SK-N-SH (cell line): ENCODE measurements at regions not wholly inside any gene's neighbourhood (a gene's known extent, or its start where the extent isn't known, plus 50 kb on each side); places are given as distances from the start of the nearest gene placed in this dataset.

Experiments used
- CTCF ChIA-PET: fragments of 300-600, 350-600 bp; formaldehyde crosslinking; extraction: SDS; loops from one replicate; lab custom pipeline; 2021; lab: Yijun Ruan, JAX
- POLR2A ChIA-PET: fragments of 350-600 bp; sonication (Branson Sonifier 250); formaldehyde crosslinking; extraction: SDS; loops from one replicate; lab custom pipeline; 2020; ENCODE audit warnings: antibody characterized with exemption, inconsistent platforms; lab: Yijun Ruan, JAX
- DNase-seq: peaks from one replicate; pipeline ENCODE4 v3.0.0; 2012
- H2AFZ ChIP-seq: fragments of 200-600 bp; sonication (generic); 2 replicates; pipeline ENCODE4 v1.8.1; 2016; ENCODE audit warnings: antibody characterized with exemption, mild to moderate bottlenecking, low read depth
- H3F3A ChIP-seq: fragments of 200-600 bp; sonication (generic); replicated peaks from 2 replicates; pipeline ENCODE3; 2016; ENCODE audit warnings: antibody characterized with exemption, mild to moderate bottlenecking; ENCODE audit not compliant: insufficient read depth
- H3K27ac ChIP-seq, 2 experiments: fragments of 200-500 bp in 1 of 2; fragments of 200-600 bp in 1 of 2; sonication (Bioruptor generic) in 1 of 2; sonication (generic), shearing (Covaris generic) in 1 of 2; 2 replicates each; pipeline versions ENCODE4 v1.5.1 to v1.6.1; 2014 to 2016; ENCODE audit warnings: low read depth in 2 of 2, inconsistent platforms in 1 of 2, low read length in 1 of 2, mild to moderate bottlenecking in 1 of 2, mixed read lengths in 1 of 2
- H3K27me3 ChIP-seq: fragments of 200-600 bp; sonication (generic), shearing (Covaris generic); 2 replicates; pipeline ENCODE4 v1.6.1; 2016; ENCODE audit warnings: mixed run types; ENCODE audit not compliant: insufficient read depth
- H3K36me3 ChIP-seq, 2 experiments: fragments of 200-500 bp in 1 of 2; fragments of 200-600 bp in 1 of 2; sonication (Bioruptor generic) in 1 of 2; sonication (generic) in 1 of 2; replicated peaks in 1 of 2; 2 replicates each; pipeline versions ENCODE3 to v1.5.1; 2014 to 2016; ENCODE audit warnings: low read length in 1 of 2, mild to moderate bottlenecking in 1 of 2; ENCODE audit not compliant: insufficient read depth in 2 of 2, control insufficient read depth in 1 of 2
- H3K4me1 ChIP-seq, 2 experiments: fragments of 200-500 bp in 1 of 2; fragments of 200-600 bp in 1 of 2; sonication (Bioruptor generic) in 1 of 2; sonication (generic), shearing (Covaris generic) in 1 of 2; 2 replicates each; pipeline versions ENCODE4 v1.5.1 to v1.6.1; 2014 to 2016; ENCODE audit warnings: low read depth in 1 of 2, low read length in 1 of 2, mixed run types in 1 of 2; ENCODE audit not compliant: insufficient read depth in 2 of 2, control insufficient read depth in 1 of 2
- H3K4me2 ChIP-seq: fragments of 200-600 bp; sonication (generic), shearing (Covaris generic); 2 replicates; pipeline ENCODE4 v1.6.1; 2017; ENCODE audit warnings: mixed run types
- H3K4me3 ChIP-seq, 2 experiments: fragments of 200-500 bp in 1 of 2; fragments of 200-600 bp in 1 of 2; sonication (Bioruptor generic) in 1 of 2; sonication (generic), shearing (Covaris generic) in 1 of 2; 2 replicates each; pipeline versions ENCODE4 v1.5.1 to v1.8.1; 2014 to 2016; ENCODE audit warnings: low read depth in 2 of 2, inconsistent platforms in 1 of 2, low read length in 1 of 2, mild to moderate bottlenecking in 1 of 2, mixed read lengths in 1 of 2, moderate library complexity in 1 of 2
- H3K79me2 ChIP-seq: fragments of 200-600 bp; sonication (generic); 2 replicates; pipeline ENCODE4 v1.8.1; 2017; ENCODE audit warnings: mild to moderate bottlenecking; ENCODE audit not compliant: insufficient read depth
- H3K9ac ChIP-seq: fragments of 200-600 bp; sonication (generic); 2 replicates; pipeline ENCODE4 v1.6.1; 2017; ENCODE audit warnings: mixed run types
- H3K9me2 ChIP-seq: fragments of 200-600 bp; sonication (generic); 2 replicates; pipeline ENCODE4 v1.6.1; 2017; ENCODE audit warnings: mixed run types
- H3K9me3 ChIP-seq: fragments of 200-600 bp; sonication (generic); 2 replicates; pipeline ENCODE4 v1.6.1; 2017; ENCODE audit warnings: mixed run types, mild to moderate bottlenecking, moderate library complexity
- H4K20me1 ChIP-seq: fragments of 200-600 bp; sonication (generic); 2 replicates; pipeline ENCODE4 v1.6.1; 2017; ENCODE audit warnings: mild to moderate bottlenecking, mixed run types; ENCODE audit not compliant: insufficient read depth
- CHD2 ChIP-seq: fragments of 150-350 bp; IDR thresholded peaks from 2 replicates; pipeline ENCODE4 v1.6.1; 2018; ENCODE audit warnings: low read length; ENCODE audit not compliant: partially characterized antibody
- FOSL2 ChIP-seq: IDR thresholded peaks from 2 replicates; pipeline ENCODE4 v1.4.0; 2012; ENCODE audit warnings: low read depth, mild to moderate bottlenecking, moderate library complexity, borderline replicate concordance
- JUND ChIP-seq: IDR thresholded peaks from 2 replicates; pipeline ENCODE4 v1.4.0; 2012
- MXI1 ChIP-seq: IDR thresholded peaks from 2 replicates; pipeline ENCODE4 v1.6.1; 2012; ENCODE audit warnings: mild to moderate bottlenecking, low read depth, low read length, improper control_type of control experiment
- POLR2AphosphoS5 ChIP-seq: IDR thresholded peaks from 2 replicates; pipeline ENCODE4 v1.6.1; 2012; ENCODE audit warnings: low read depth, low read length
- RAD21 ChIP-seq: IDR thresholded peaks from 2 replicates; pipeline ENCODE4 v1.6.1; 2012; ENCODE audit warnings: mild to moderate bottlenecking, low read length
- RCOR1 ChIP-seq: fragments of 150-350 bp; IDR thresholded peaks from 2 replicates; pipeline ENCODE4 v1.6.1; 2017; ENCODE audit warnings: antibody characterized with exemption, low read length
- RFX5 ChIP-seq: IDR thresholded peaks from 2 replicates; pipeline ENCODE4 v1.6.1; 2012; ENCODE audit warnings: mild to moderate bottlenecking, improper control_type of control experiment, low read length
- TAF1 ChIP-seq: IDR thresholded peaks from 2 replicates; pipeline ENCODE4 v1.6.1; 2012; ENCODE audit warnings: low read depth, mild to moderate bottlenecking, low read length, moderate library complexity, borderline replicate concordance
- TCF12 ChIP-seq: IDR thresholded peaks from 2 replicates; pipeline ENCODE4 v1.4.0; 2012
- TEAD4 ChIP-seq: IDR thresholded peaks from 2 replicates; pipeline ENCODE4 v1.4.0; 2012; ENCODE audit warnings: mild to moderate bottlenecking, borderline replicate concordance; ENCODE audit not compliant: insufficient read depth
- WGBS: methylation state at CpG from one replicate; pipeline ENCODE4 v1.1.6; 2017; ENCODE audit warnings: low lambda C conversion rate; 5-methylcytosine and 5-hydroxymethylcytosine counted together
- TF ChIP-seq, protein P1 (sequence below): IDR thresholded peaks from 2 replicates; pipeline ENCODE4 v1.4.0; 2012; ENCODE audit warnings: low read depth, borderline replicate concordance
- TF ChIP-seq, protein P2 (sequence below): fragments of 200-600 bp; sonication (generic); IDR thresholded peaks from 2 replicates; pipeline ENCODE4 v1.6.1; 2017; ENCODE audit warnings: antibody characterized with exemption, mild to moderate bottlenecking, moderate library complexity
- TF ChIP-seq, protein P3 (sequence below): IDR thresholded peaks from 2 replicates; pipeline ENCODE4 v1.6.1; 2012; ENCODE audit warnings: mild to moderate bottlenecking, low read depth, low read length, moderate library complexity
- TF ChIP-seq, protein P4 (sequence below): fragments of 150-350 bp; IDR thresholded peaks from 2 replicates; pipeline ENCODE4 v1.6.1; 2017; ENCODE audit warnings: antibody characterized with exemption, low read length, low read depth, borderline replicate concordance

DNA sequence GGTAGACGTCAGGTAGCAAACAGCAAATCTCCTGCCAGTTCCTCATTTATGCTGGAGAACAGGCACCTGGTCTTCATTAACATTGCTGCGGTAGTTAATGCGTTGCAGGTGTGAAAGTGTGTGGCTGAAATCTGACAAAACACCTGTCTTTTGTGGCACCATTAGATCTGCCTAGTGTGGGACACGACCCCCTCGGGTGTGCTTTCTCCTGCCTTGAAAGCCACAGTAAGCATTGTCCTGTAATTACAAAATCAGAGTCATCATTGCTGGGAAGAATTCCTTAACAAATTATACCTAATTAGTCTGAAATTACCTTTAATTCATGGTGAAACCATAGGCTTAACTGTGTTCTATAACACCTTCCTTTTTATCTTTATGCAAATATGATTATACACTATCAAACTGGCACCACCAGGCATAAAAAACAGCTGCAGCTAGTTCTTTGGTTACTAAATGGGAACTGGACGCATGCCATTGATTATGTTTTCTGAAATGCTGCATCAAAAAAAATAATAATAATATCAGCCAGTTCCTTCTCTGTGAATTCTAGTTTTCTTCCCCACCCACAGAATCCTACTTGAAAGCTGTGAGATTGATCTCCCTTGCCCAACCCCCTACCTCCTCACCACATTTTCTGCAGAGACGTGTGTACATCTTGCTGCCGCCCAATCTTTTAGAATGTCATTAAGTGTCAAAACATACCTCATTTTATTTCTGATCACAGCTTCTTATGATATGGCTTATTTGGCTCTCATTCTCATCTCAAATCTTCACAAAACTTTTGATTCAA is 374.0 kb downstream of the NFIB start:
- TF ChIP-seq RCOR1 (0 out of 2 replicates have a peak, but pooled peaks have one; percentile 48), TCF12 (peak; percentile 57)
- TF ChIP-seq, protein P1, sequence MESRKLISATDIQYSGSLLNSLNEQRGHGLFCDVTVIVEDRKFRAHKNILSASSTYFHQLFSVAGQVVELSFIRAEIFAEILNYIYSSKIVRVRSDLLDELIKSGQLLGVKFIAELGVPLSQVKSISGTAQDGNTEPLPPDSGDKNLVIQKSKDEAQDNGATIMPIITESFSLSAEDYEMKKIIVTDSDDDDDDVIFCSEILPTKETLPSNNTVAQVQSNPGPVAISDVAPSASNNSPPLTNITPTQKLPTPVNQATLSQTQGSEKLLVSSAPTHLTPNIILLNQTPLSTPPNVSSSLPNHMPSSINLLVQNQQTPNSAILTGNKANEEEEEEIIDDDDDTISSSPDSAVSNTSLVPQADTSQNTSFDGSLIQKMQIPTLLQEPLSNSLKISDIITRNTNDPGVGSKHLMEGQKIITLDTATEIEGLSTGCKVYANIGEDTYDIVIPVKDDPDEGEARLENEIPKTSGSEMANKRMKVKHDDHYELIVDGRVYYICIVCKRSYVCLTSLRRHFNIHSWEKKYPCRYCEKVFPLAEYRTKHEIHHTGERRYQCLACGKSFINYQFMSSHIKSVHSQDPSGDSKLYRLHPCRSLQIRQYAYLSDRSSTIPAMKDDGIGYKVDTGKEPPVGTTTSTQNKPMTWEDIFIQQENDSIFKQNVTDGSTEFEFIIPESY = no peak
- Histone ChIP-seq H3K9ac (no peak overlapping the region), H3K27me3 (no peaks in the 10 kb centered on the region), H3K9me3 (no peaks in the 10 kb centered on the region), H3F3A (peaks cover 2% of the 10 kb centered on the region), H2AFZ (no peak overlapping the region), H3K4me2 (no peak overlapping the region), H4K20me1 (no peaks in the 10 kb centered on the region), H3K27ac (no peak overlapping the region), H3K9me2 (no peaks in the 10 kb centered on the region), H3K79me2 (no peaks in the 10 kb centered on the region), H3K4me3 (no peak overlapping the region), H3K36me3 (no peaks in the 10 kb centered on the region), H3K4me1 (peaks cover 7 to 19% of the 10 kb centered on the region in 2 experiments; a peak in 3 of 4 replicates)
- ChIA-PET POLR2A (no interaction called here), CTCF (no interaction called here)
- WGBS = 78% methylated on average over 8 of the region's 8 CpGs
- DNase-seq = no peak

DNA sequence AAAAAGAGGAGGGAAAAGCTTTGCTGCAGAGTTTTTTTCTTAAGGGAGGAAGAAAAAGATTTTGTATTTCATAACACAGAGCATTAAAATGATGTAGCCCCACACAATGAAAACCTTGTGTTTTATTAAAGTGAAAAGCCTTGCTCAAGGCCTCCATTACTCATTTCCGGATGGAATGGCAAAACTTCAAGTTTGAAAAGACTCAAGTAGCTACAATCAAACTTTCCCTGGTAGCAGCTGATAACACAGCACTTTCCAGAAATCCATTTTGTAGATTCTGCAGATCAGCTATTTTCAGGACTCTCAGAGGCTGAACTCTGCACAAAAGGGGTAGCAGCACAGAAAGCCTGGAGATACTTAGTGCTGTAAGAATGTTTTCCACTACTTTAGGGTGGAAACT is 374.8 kb downstream of the NFIB start:
- Histone ChIP-seq H3K9me2 (no peaks in the 10 kb centered on the region), H3K79me2 (no peaks in the 10 kb centered on the region), H4K20me1 (no peaks in the 10 kb centered on the region), H2AFZ (peak overlapping the region; percentile 48; the same call in 1 of the 2 replicates), H3K4me2 (no peak overlapping the region; the same call in 1 of the 2 replicates), H3K4me1 (peaks cover 7 to 19% of the 10 kb centered on the region in 2 experiments; a peak in 3 of 4 replicates), H3K36me3 (no peaks in the 10 kb centered on the region), H3K4me3 (no peak overlapping the region), H3F3A (peaks cover 2% of the 10 kb centered on the region), H3K27ac (peak overlapping the region; percentile 20 to 60; a peak in 3 of 4 replicates), H3K9ac (no peak overlapping the region), H3K27me3 (no peaks in the 10 kb centered on the region), H3K9me3 (no peaks in the 10 kb centered on the region)
- ChIA-PET CTCF (no interaction called here), POLR2A (no interaction called here)
- 28% methylated on average over 1 of the region's 1 CpG for WGBS
- no peak for DNase-seq
- TF ChIP-seq TAF1 = no peak
- no peak for TF ChIP-seq RAD21
- TF ChIP-seq, protein P2, sequence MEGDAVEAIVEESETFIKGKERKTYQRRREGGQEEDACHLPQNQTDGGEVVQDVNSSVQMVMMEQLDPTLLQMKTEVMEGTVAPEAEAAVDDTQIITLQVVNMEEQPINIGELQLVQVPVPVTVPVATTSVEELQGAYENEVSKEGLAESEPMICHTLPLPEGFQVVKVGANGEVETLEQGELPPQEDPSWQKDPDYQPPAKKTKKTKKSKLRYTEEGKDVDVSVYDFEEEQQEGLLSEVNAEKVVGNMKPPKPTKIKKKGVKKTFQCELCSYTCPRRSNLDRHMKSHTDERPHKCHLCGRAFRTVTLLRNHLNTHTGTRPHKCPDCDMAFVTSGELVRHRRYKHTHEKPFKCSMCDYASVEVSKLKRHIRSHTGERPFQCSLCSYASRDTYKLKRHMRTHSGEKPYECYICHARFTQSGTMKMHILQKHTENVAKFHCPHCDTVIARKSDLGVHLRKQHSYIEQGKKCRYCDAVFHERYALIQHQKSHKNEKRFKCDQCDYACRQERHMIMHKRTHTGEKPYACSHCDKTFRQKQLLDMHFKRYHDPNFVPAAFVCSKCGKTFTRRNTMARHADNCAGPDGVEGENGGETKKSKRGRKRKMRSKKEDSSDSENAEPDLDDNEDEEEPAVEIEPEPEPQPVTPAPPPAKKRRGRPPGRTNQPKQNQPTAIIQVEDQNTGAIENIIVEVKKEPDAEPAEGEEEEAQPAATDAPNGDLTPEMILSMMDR = no peak
- no peak; the same call in 1 of the 2 replicates for TF ChIP-seq POLR2AphosphoS5
- no peak for TF ChIP-seq CHD2
- TF ChIP-seq RFX5 = no peak
- TF ChIP-seq, protein P1 = no peak
- TF ChIP-seq FOSL2 = peak; percentile 53; the same call in 1 of the 2 replicates
- no peak; the same call in 1 of the 2 replicates for TF ChIP-seq JUND
- TF ChIP-seq, protein P3, sequence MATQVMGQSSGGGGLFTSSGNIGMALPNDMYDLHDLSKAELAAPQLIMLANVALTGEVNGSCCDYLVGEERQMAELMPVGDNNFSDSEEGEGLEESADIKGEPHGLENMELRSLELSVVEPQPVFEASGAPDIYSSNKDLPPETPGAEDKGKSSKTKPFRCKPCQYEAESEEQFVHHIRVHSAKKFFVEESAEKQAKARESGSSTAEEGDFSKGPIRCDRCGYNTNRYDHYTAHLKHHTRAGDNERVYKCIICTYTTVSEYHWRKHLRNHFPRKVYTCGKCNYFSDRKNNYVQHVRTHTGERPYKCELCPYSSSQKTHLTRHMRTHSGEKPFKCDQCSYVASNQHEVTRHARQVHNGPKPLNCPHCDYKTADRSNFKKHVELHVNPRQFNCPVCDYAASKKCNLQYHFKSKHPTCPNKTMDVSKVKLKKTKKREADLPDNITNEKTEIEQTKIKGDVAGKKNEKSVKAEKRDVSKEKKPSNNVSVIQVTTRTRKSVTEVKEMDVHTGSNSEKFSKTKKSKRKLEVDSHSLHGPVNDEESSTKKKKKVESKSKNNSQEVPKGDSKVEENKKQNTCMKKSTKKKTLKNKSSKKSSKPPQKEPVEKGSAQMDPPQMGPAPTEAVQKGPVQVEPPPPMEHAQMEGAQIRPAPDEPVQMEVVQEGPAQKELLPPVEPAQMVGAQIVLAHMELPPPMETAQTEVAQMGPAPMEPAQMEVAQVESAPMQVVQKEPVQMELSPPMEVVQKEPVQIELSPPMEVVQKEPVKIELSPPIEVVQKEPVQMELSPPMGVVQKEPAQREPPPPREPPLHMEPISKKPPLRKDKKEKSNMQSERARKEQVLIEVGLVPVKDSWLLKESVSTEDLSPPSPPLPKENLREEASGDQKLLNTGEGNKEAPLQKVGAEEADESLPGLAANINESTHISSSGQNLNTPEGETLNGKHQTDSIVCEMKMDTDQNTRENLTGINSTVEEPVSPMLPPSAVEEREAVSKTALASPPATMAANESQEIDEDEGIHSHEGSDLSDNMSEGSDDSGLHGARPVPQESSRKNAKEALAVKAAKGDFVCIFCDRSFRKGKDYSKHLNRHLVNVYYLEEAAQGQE = no peak
- TF ChIP-seq TEAD4 = no peak
- TF ChIP-seq MXI1 = no peak
- TF ChIP-seq, protein P4, sequence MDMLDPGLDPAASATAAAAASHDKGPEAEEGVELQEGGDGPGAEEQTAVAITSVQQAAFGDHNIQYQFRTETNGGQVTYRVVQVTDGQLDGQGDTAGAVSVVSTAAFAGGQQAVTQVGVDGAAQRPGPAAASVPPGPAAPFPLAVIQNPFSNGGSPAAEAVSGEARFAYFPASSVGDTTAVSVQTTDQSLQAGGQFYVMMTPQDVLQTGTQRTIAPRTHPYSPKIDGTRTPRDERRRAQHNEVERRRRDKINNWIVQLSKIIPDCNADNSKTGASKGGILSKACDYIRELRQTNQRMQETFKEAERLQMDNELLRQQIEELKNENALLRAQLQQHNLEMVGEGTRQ = no peak
